Esophagus squamous epithelium (tissue), 5 donors: ENCODE measurements at regions not wholly inside any gene's neighbourhood (a gene's known extent, or its start where the extent isn't known, plus 50 kb on each side); places are given as distances from the start of the nearest gene placed in this dataset.

ENCODE experiments used
- DNase-seq: peaks from one replicate; lab custom pipeline; 2025; lab: John Stamatoyannopoulos, UW
- H3K27ac ChIP-seq, 4 donors: fragments of 200-600 bp; sonication (generic); one replicate each; pipeline ENCODE4 v1.5.1; 2016 to 2019; ENCODE audit warnings: mild to moderate bottlenecking in 1 of 4
- H3K27me3 ChIP-seq, 4 donors: fragments of 200-600 bp; sonication (generic); 1 replicate in 3 of 4; 2 replicates in 1 of 4; pipeline versions ENCODE4 v1.5.1 to v1.6.0; 2017 to 2021; ENCODE audit warnings: antibody characterized with exemption in 1 of 4
- H3K36me3 ChIP-seq, 3 donors: fragments of 200-600 bp; sonication (generic); one replicate each; pipeline ENCODE4 v1.5.1; 2016 to 2019
- H3K4me1 ChIP-seq, 3 donors: fragments of 200-600 bp; sonication (generic); one replicate each; pipeline ENCODE4 v1.5.1; 2017 to 2019
- H3K4me3 ChIP-seq, 4 donors: fragments of 200-600 bp; sonication (generic); 1 replicate in 3 of 4; 2 replicates in 1 of 4; pipeline ENCODE4 v1.5.1; 2016 to 2019; ENCODE audit warnings: mild to moderate bottlenecking in 2 of 4, moderate library complexity in 1 of 4
- H3K9me3 ChIP-seq, 3 donors: fragments of 200-600 bp; sonication (generic); one replicate each; pipeline ENCODE4 v1.5.1; 2016 to 2019
- CTCF ChIP-seq, 6 experiments: fragments of 450-650 bp in 4 of 6; fragments of 200-600 bp in 2 of 6; sonication (generic) in 2 of 6; IDR thresholded peaks; one replicate each; pipeline ENCODE4 v1.5.1; 2016 to 2019; ENCODE audit warnings: antibody characterized with exemption in 6 of 6, mild to moderate bottlenecking in 4 of 6, moderate library complexity in 4 of 6
- POLR2A ChIP-seq, 4 donors: fragments of 450-650 bp; IDR thresholded peaks; one replicate each; pipeline ENCODE4 v1.6.1; 2017; ENCODE audit warnings: antibody characterized with exemption in 4 of 4, mild to moderate bottlenecking in 4 of 4, moderate library complexity in 3 of 4
- WGBS, 2 donors: methylation state at CpG; one replicate each; pipeline ENCODE4 v1.1.5; 2018; 5-methylcytosine and 5-hydroxymethylcytosine counted together
- intact Hi-C: fragments of 100-400 bp; cut with DNase I; formaldehyde crosslinking; loops from one replicate; pipeline ENCODE4 v1.15.0; 2022
- donor health status: DM: yes; HTN: yes; CAD: no.

- DNase-seq: no peak
- intact Hi-C loops: no loop called here
- H3K4me3 ChIP-seq: no peak overlapping the region
- H3K36me3 ChIP-seq: no peaks in the 10 kb centered on the region
- H3K9me3 ChIP-seq: no peaks in the 10 kb centered on the region
- 56 to 75% methylated on average over 1 of the region's 1 CpG for WGBS, 2 donors
- TF ChIP-seq CTCF (IDR thresholded peaks at IDR 0.05): no peak
- TF ChIP-seq POLR2A (IDR thresholded peaks at IDR 0.05): no peak
- no peaks in the 10 kb centered on the region for H3K4me1 ChIP-seq
- no peak overlapping the region for H3K27ac ChIP-seq
- no peaks in the 10 kb centered on the region for H3K27me3 ChIP-seq
These were observed 439.4 kb upstream of the PFKP start for GRCh38 chr10:2627969-2628368.

- Histone ChIP-seq H3K4me3 (no peak overlapping the region), H3K27me3 (no peaks in the 10 kb centered on the region), H3K9me3 (no peaks in the 10 kb centered on the region), H3K27ac (no peak overlapping the region), H3K36me3 (no peaks in the 10 kb centered on the region), H3K4me1 (no peaks in the 10 kb centered on the region)
- intact Hi-C loops: no loop called here
- WGBS, 2 donors: 84 to 87% methylated on average over 10 of the region's 10 CpGs
- DNase-seq: no peak
- TF ChIP-seq CTCF (IDR thresholded peaks at IDR 0.05) (no peak), POLR2A (IDR thresholded peaks at IDR 0.05) (no peak)
These were observed 442.3 kb upstream of the PFKP start for GRCh38 chr10:2625094-2625493.

- no peaks in the 10 kb centered on the region for H3K27me3 ChIP-seq
- no peaks in the 10 kb centered on the region for H3K9me3 ChIP-seq
- no peak overlapping the region for H3K27ac ChIP-seq
- no peak for DNase-seq
- intact Hi-C loops: no loop called here
- 77 to 85% methylated on average over 7 to 11 of the region's 12 CpGs for WGBS, 2 donors
- H3K4me1 ChIP-seq: no peaks in the 10 kb centered on the region
- no peaks in the 10 kb centered on the region for H3K36me3 ChIP-seq
- H3K4me3 ChIP-seq: no peak overlapping the region
- TF ChIP-seq CTCF (IDR thresholded peaks at IDR 0.05): no peak
- TF ChIP-seq POLR2A (IDR thresholded peaks at IDR 0.05): no peak
These were observed 443.6 kb upstream of the PFKP start for GRCh38 chr10:2623675-2624274.

GRCh38 chr10:2620827-2621521 lies 446.4 kb upstream of the PFKP start:
- WGBS, 2 donors: 67 to 77% methylated on average over 5 of the region's 5 CpGs
- H3K36me3 ChIP-seq: no peaks in the 10 kb centered on the region
- no peaks in the 10 kb centered on the region for H3K9me3 ChIP-seq
- intact Hi-C loops: no loop called here
- no peak for DNase-seq
- no peak for TF ChIP-seq POLR2A (IDR thresholded peaks at IDR 0.05)
- no peak for TF ChIP-seq CTCF (IDR thresholded peaks at IDR 0.05)
- H3K27me3 ChIP-seq: no peaks in the 10 kb centered on the region
- no peak overlapping the region for H3K27ac ChIP-seq
- H3K4me3 ChIP-seq: no peak overlapping the region
- no peaks in the 10 kb centered on the region for H3K4me1 ChIP-seq

- Histone ChIP-seq H3K4me1 (no peaks in the 10 kb centered on the region), H3K4me3 (no peak overlapping the region), H3K9me3 (no peaks in the 10 kb centered on the region), H3K36me3 (no peaks in the 10 kb centered on the region), H3K27ac (no peak overlapping the region), H3K27me3 (no peaks in the 10 kb centered on the region)
- DNase-seq: no peak
- intact Hi-C loops: no loop called here
- no peak for TF ChIP-seq POLR2A (IDR thresholded peaks at IDR 0.05)
- TF ChIP-seq CTCF (IDR thresholded peaks at IDR 0.05): no peak
- 52 to 53% methylated on average over 4 of the region's 4 CpGs for WGBS, 2 donors
These were observed 447.4 kb upstream of the PFKP start for GRCh38 chr10:2619916-2620315.
